Smooth muscle cell (in vitro differentiated cells): ENCODE measurements at regions not wholly inside any gene's neighbourhood (a gene's known extent, or its start where the extent isn't known, plus 50 kb on each side); places are given as distances from the start of the nearest gene placed in this dataset.

Experiments
- DNase-seq: peaks from one replicate; lab custom pipeline; 2025; ENCODE audit not compliant: unreplicated experiment; lab: John Stamatoyannopoulos, UW
- H2AFZ ChIP-seq: fragments of 200-600 bp; sonication (generic); 2 replicates; pipeline ENCODE4 v1.6.0; 2016; ENCODE audit warnings: antibody characterized with exemption, low read depth, mild to moderate bottlenecking
- H3F3A ChIP-seq: fragments of 200-600 bp; sonication (generic); 2 replicates; pipeline ENCODE4 v1.6.0; 2017; ENCODE audit warnings: antibody characterized with exemption, low read depth
- H3K27ac ChIP-seq: fragments of 200-600 bp; sonication (generic); 2 replicates; pipeline ENCODE4 v1.5.1; 2016; ENCODE audit warnings: low read depth, mild to moderate bottlenecking
- H3K27me3 ChIP-seq: fragments of 200-600 bp; sonication (generic); 2 replicates; pipeline ENCODE4 v1.6.1; 2016; ENCODE audit warnings: low read depth, mild to moderate bottlenecking
- H3K36me3 ChIP-seq: fragments of 200-600 bp; sonication (generic); 2 replicates; pipeline ENCODE4 v1.5.1; 2016; ENCODE audit warnings: low read depth
- H3K4me1 ChIP-seq: fragments of 200-600 bp; sonication (generic); 2 replicates; pipeline ENCODE4 v1.5.1; 2016; ENCODE audit warnings: low read depth
- H3K4me2 ChIP-seq: fragments of 200-600 bp; sonication (generic); 2 replicates; pipeline ENCODE4 v1.6.0; 2016; ENCODE audit warnings: mild to moderate bottlenecking
- H3K4me3 ChIP-seq: fragments of 200-600 bp; sonication (generic); 2 replicates; pipeline ENCODE4 v1.5.1; 2016; ENCODE audit warnings: mild to moderate bottlenecking
- H3K79me2 ChIP-seq: fragments of 200-600 bp; sonication (generic); 2 replicates; pipeline ENCODE4 v1.6.0; 2016; ENCODE audit warnings: low read depth, mild to moderate bottlenecking
- H3K9ac ChIP-seq: fragments of 200-600 bp; sonication (generic); 2 replicates; pipeline ENCODE4 v1.6.0; 2016; ENCODE audit warnings: low read depth
- H3K9me3 ChIP-seq: fragments of 200-600 bp; sonication (generic); replicated peaks from 2 replicates; pipeline ENCODE4 v1.5.1; 2016; ENCODE audit warnings: low read depth
- H4K20me1 ChIP-seq: fragments of 200-600 bp; sonication (generic); 2 replicates; pipeline ENCODE4 v1.6.0; 2016; ENCODE audit warnings: low read depth
- CTCF ChIP-seq: fragments of 200-600 bp; sonication (generic); IDR thresholded peaks from 2 replicates; pipeline ENCODE4 v1.5.1; 2017; ENCODE audit warnings: borderline replicate concordance, mild to moderate bottlenecking, antibody characterized with exemption; ENCODE audit not compliant: insufficient read depth, poor library complexity, severe bottlenecking
- WGBS: methylation state at CpG from one replicate; pipeline ENCODE4 v1.1.7; 2016; ENCODE audit warnings: low lambda C conversion rate; 5-methylcytosine and 5-hydroxymethylcytosine counted together

- no peaks in the 10 kb centered on the region for H3K79me2 ChIP-seq
- H3K4me3 ChIP-seq: peak overlapping the region; percentile 11
- no peaks in the 10 kb centered on the region for H3K9me3 ChIP-seq
- no peak overlapping the region for H3K9ac ChIP-seq
- H3K27me3 ChIP-seq: no peaks in the 10 kb centered on the region
- peak overlapping the region; percentile 36 for H3K27ac ChIP-seq
- no peak for TF ChIP-seq CTCF
- WGBS: 28% methylated on average over 5 of the region's 5 CpGs
- peak overlapping the region; percentile 91 for H2AFZ ChIP-seq
- H3F3A ChIP-seq: no peaks in the 10 kb centered on the region
- H4K20me1 ChIP-seq: no peaks in the 10 kb centered on the region
- H3K36me3 ChIP-seq: no peaks in the 10 kb centered on the region
- H3K4me2 ChIP-seq: peak overlapping the region; percentile 76
- no peak for DNase-seq
- peaks cover 9% of the 10 kb centered on the region for H3K4me1 ChIP-seq
Measured at GRCh38 chr9:4927701-4928100, 57.4 kb upstream of the JAK2 start.

GRCh38 chr9:4929917-4930316 lies 55.2 kb upstream of the JAK2 start:
- H2AFZ ChIP-seq: no peak overlapping the region
- H3K9ac ChIP-seq: no peak overlapping the region
- no peaks in the 10 kb centered on the region for H3K79me2 ChIP-seq
- no peak for TF ChIP-seq CTCF
- no peak overlapping the region for H3K27ac ChIP-seq
- whole genome bisulfite sequencing: 56% methylated on average over 2 of the region's 2 CpGs
- H4K20me1 ChIP-seq: no peaks in the 10 kb centered on the region
- no peaks in the 10 kb centered on the region for H3K36me3 ChIP-seq
- no peak overlapping the region for H3K4me3 ChIP-seq
- no peaks in the 10 kb centered on the region for H3F3A ChIP-seq
- peaks cover 9% of the 10 kb centered on the region for H3K4me1 ChIP-seq
- no peaks in the 10 kb centered on the region for H3K9me3 ChIP-seq
- DNase-seq: no peak
- H3K27me3 ChIP-seq: no peaks in the 10 kb centered on the region
- no peak overlapping the region for H3K4me2 ChIP-seq

- Histone ChIP-seq H3K4me2 (no peak overlapping the region), H3K79me2 (no peaks in the 10 kb centered on the region), H3F3A (no peaks in the 10 kb centered on the region), H3K4me1 (no peaks in the 10 kb centered on the region), H3K27ac (no peak overlapping the region), H3K36me3 (no peaks in the 10 kb centered on the region), H3K27me3 (no peaks in the 10 kb centered on the region), H3K9ac (no peak overlapping the region), H2AFZ (no peak overlapping the region), H3K4me3 (no peak overlapping the region), H4K20me1 (no peaks in the 10 kb centered on the region), H3K9me3 (no peaks in the 10 kb centered on the region)
- DNase-seq: no peak
- 84% methylated on average over 4 of the region's 4 CpGs for WGBS
- no peak for TF ChIP-seq CTCF
Measured at GRCh38 chr9:4932681-4933080, 52.4 kb upstream of the JAK2 start.

- Histone ChIP-seq H3K4me1 (no peaks in the 10 kb centered on the region), H4K20me1 (no peaks in the 10 kb centered on the region), H3K9me3 (no peaks in the 10 kb centered on the region), H3K27ac (no peak overlapping the region), H3K9ac (no peak overlapping the region), H3K79me2 (no peaks in the 10 kb centered on the region), H3F3A (no peaks in the 10 kb centered on the region), H3K4me3 (no peak overlapping the region), H3K4me2 (no peak overlapping the region), H3K27me3 (no peaks in the 10 kb centered on the region), H3K36me3 (no peaks in the 10 kb centered on the region), H2AFZ (no peak overlapping the region)
- DNase-seq: no peak
- WGBS: 82% methylated on average over 4 of the region's 4 CpGs
- no peak for TF ChIP-seq CTCF
Measured at GRCh38 chr9:4933177-4933576, 51.9 kb upstream of the JAK2 start.
